ENCODE measurements at regions not wholly inside any gene's neighbourhood (a gene's known extent, or its start where the extent isn't known, plus 50 kb on each side); places are given as distances from the start of the nearest gene placed in this dataset.

GRCh38 chr1:88401313-88401712 lies 282.8 kb upstream of the PKN2 start:
- TF ChIP-seq CTCF (IDR thresholded peaks at IDR 0.05) (no peak), POLR2A (IDR thresholded peaks at IDR 0.05) (no peak)
